GM21381 (cell line): ENCODE measurements at regions not wholly inside any gene's neighbourhood (a gene's known extent, or its start where the extent isn't known, plus 50 kb on each side); places are given as distances from the start of the nearest gene placed in this dataset.
"Not testable (repeated sequence)": the region's sequence is repeated elsewhere in the genome, so short reads cannot be mapped to it uniquely, and the experiment has no call there.

Experiments
- ATAC-seq: cut with Tn5 transposase; IDR thresholded peaks from one replicate; pipeline ENCODE4 v1.9.1; 2021; ENCODE audit warnings: mild to moderate bottlenecking, moderate library complexity; ENCODE audit not compliant: unreplicated experiment

- no peak for ATAC-seq
These were observed 425.1 kb downstream of the ACTL7B start for GRCh38 chr9:108430655-108431054.

- no peak for ATAC-seq
These were observed 428.0 kb downstream of the ACTL7B start for GRCh38 chr9:108427751-108428150.

GRCh38 chr9:108426421-108426940 is 429.3 kb downstream of the ACTL7B start:
- ATAC-seq = not testable (repeated sequence)

DNA sequence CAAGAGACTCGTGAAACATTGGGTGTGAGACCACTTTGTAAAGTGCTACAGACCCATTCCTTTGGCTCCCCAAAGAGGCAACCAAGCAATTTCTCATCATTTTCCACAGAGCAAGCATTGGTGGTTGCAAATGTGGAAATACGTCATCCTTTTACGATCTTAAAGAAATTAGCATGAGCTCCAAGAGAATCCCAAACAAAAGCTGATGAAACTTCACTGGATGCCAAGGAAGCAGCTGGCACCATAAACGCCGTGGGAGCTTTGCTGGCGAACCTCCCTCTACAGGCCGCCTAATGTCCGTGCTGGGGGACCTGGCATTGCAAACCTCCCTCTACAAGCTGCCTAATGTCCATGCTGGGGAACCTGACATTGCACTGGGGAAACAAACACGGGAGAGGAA is 432.4 kb downstream of the ACTL7B start:
- no peak for ATAC-seq

DNA sequence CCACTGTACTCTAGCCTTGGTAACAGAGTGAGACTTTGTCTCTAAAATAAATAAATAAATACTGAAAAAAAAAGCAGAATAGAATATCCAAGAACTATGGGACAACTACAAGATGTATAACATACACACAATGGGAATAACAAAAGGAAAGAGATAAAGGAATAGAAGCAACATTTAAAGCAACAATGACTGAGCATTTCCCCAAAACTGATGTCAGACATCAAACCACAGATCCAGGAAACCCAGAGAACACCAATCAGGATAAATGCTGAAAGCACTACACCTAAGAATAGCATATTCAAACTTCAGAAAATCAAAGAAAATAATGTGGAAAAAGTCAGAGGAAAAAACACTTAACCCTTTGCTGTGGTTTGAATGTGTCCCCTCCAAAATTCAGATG is 436.4 kb downstream of the ACTL7B start:
- ATAC-seq = no peak

- no peak for ATAC-seq
These were observed 438.1 kb downstream of the ACTL7B start for GRCh38 chr9:108417726-108418125.

DNA sequence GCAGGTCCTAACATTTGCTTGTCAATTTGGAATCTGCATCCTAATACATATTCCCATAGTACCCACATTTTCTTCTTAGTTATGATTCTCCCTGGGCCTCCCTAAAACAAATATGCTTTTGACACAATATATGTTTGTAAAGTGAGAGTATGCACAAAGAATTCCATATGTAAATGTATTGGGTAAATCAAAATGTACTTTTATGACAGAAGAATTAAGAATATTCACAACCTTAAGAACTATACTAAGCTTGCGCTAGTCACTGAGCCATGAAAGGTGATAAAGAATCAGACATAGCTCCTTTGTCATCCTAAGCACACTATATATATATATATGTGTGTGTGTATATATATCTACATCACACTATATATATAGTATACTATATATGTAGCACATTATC is 438.5 kb downstream of the ACTL7B start:
- no peak for ATAC-seq

DNA sequence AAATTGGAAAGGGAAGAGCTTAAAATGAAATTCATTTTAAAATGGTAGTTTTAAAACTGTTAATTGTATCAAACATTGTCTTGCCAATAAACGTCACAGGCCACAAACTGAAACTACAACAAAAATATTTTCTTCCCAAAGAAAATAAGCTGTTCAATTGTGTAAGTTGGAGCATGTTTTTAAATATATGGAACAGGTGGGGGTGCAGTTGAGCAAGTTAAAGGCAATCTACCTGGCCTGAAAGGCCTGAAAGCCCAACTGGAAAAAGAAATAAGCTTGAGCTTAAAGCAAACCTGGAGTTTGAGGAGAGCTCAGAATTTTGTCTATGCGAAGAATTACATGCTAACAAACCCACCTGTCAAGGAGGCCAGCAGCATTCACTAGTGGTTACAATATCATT is 439.5 kb downstream of the ACTL7B start:
- no peak for ATAC-seq

- no peak for ATAC-seq
These were observed 442.0 kb downstream of the ACTL7B start for GRCh38 chr9:108413809-108414208.

DNA sequence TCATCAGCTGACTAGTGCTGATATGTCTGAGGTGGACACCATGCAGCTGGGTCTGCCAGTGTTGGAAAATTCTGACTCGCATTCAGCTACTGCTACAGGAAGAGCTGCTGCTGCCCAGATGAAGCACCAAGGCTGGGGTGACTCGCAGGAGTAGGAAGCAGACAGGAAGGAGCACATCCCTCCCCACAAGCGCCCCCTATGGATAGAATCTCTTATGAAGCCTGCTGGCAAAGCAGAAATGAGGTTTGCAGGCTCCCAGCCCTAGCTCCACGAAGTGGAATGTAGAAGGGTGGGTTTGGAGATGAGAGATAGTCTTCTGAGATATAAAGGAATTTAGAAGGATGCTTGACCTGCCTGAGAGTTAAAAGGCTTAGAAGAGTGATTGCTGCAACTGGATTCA is 443.0 kb downstream of the ACTL7B start:
- no peak for ATAC-seq

DNA sequence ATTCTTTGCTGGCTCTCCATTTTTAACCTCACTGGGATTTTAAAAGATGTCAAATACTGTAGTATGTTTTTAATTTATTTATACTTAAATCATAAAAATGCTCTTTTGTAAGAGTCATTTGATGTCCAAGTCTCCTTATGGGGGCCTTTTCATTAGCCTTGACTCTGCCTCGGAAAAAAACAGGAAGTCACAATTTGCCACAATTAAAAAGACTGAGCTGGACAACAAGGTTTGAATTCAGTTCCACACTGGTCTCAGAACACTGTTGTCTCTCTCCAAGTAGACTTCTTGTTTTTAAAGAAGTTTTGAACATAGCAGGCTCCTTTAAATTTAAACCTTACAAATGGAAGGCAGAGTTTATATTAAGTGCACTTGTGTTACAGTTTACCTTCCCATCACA is 444.2 kb downstream of the ACTL7B start:
- no peak for ATAC-seq

GRCh38 chr9:108410161-108410560 is 445.6 kb downstream of the ACTL7B start:
- no peak for ATAC-seq

DNA sequence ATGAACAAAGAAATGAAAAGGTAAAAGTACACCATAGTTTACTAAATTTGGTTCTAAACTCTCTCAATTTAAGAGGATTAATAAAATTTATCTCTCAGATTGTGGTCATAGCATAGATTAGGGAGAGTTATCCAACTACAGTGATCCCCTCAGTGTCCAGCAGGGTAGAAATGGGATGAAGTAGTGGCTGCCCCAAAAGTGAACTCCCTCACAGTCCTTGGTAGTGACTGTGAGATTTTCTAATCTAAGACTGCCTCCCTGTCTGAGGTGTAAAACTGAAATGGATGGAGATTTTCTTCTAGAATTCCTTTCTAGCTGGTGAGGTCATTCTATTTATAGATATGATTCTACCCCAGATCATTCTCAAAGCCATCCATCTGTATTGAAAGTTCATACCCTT is 455.5 kb downstream of the ACTL7B start:
- ATAC-seq = no peak

DNA sequence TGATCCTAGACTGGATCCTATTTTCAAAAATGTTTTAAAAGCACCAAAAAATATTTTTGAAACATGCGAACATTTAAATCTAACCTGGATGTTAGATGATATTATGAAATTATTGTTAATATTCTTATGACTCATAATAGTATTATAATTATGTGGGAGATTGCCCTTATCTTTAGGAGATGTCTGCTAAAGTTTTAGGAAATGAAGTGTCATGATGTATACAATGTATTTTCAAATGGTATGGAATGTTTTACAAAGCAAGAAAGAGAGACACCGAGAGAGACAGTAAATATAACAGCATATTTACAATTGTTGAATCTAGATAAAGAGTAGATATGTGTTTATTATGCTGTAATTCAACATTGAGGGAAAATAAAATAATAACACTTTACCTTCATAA is 455.9 kb downstream of the ACTL7B start:
- ATAC-seq = no peak

DNA sequence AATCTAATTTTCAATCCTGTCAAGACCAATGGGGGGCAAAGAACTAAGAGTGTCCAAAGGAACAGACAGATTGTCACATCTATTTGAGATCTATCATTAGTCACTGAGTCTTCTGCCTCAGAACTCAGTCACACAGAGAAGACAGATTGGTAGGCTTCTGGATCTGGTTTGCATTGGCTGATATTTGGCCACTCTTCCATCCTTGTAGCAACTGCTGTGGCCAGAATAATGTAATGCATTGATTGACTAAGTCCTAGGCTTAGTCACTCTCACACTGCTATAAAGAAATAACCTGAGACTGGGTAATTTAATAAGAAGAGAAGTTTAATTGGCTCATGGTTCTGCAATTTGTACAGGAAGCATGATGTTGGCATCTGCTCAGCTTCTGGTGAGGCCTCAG is 458.5 kb downstream of the ACTL7B start:
- no peak for ATAC-seq

DNA sequence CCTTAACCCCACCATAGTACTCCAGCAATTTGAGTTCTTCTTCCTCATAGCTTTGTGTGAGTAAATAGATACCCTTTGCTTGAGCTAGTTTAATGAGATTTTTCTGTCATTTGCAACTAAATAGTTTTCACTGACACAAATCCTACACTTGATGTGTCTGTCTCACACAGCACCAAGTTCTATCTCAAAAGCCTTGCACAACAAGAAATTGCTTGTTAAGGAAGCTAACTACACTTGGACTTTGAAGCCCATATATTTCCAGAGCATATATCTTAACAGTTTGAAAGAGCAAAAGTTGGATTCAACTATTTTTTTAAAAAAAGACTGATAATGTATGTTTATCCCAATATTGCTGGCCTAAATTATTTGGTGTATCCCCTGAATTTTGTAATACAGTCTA is 459.2 kb downstream of the ACTL7B start:
- ATAC-seq = no peak

DNA sequence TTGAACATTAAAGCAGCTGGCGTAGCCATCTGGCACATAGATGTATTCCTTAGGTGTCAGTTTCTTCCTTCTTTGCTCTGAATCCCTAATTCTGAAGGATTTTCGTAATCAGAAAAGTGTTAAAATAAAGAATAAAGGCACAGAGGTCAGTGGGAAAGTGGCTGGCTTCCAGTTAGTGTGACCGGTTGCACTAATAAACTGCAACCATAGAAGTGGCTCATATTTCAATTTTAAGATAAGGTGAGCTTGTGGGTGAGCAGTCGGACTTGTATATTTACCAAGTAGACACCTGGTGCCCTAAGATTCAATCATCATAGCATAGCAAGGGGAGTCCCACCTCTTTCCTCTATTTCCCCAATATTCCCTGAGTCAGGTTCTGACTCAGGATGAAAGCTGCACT is 459.6 kb downstream of the ACTL7B start:
- ATAC-seq = no peak

DNA sequence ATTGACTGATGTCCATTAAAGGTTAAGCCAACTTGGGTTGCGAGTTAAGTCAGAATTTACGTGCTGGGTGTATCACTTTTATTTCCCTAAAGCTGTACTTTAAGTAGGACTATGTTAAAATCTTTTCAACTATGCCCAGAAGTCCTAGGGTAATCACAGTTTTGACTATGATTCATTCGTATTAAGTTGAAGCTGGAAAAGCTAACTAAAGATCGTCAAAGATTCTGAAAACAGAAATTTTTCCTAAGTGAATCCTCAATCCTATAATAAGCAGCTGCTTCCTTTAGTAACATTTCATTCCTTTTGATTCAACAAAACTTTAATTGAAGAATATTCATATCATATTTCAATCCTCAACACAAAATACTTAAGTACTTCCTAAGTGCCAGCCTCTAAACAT is 460.4 kb downstream of the ACTL7B start:
- no peak for ATAC-seq

- ATAC-seq = no peak
These were observed 461.1 kb downstream of the ACTL7B start for GRCh38 chr9:108394726-108395125.

DNA sequence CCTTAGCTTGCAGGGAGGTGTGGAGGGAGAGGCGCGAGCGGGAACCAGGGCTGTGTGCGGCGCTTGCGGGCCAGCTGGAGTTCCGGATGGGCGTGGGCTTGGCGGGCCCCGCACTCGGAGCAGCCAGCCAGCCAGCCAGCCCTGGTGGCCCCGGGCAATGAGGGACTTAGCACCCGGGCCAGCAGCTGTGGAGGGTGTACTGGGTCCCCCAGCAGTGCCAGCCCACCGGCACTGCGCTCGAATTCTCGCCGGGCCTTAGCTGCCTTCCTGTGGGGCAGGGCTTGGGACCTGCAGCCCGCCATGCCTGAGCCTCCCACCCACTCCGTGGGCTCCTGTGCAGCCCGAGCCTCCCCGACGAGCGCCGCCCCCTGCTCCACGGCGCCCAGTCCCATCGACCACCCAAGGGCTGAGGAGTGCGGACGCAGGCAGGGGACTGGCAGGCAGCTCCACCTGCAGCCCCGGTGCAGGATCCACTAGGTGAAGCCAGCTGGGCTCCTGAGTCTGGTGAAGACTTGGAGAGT is 462.2 kb downstream of the ACTL7B start:
- not testable (repeated sequence) for ATAC-seq

DNA sequence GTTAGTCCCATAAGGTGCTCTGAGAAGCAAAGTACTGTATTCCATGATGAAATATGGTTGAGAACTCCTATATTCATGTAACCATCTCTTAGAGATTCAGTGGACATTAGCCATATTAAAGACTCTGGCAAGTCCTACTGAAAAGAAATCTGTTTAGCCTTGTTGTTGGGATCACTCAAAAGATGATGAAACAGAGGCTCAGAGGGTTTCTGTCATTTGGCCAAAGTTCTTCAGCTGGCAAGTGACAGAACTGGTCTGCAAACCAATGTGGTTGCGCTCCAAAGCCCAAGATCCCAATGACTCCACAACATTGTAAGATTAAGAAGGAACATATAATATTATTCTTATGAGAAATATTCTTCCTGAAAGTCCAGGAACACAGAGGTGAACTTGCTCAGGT is 462.9 kb downstream of the ACTL7B start:
- ATAC-seq = no peak

- ATAC-seq = peak; percentile 87
These were observed 466.7 kb downstream of the ACTL7B start for GRCh38 chr9:108389056-108389455.

- no peak for ATAC-seq
These were observed 468.9 kb downstream of the ACTL7B start for GRCh38 chr9:108386859-108387384.
